NCI-H187 treated with DMSO at 0.1 percent for 48 hours (cell line): ENCODE measurements at regions not wholly inside any gene's neighbourhood (a gene's known extent, or its start where the extent isn't known, plus 50 kb on each side); places are given as distances from the start of the nearest gene placed in this dataset.

ENCODE experiments used
- DNase-seq: peaks from one replicate; lab custom pipeline; 2025; lab: John Stamatoyannopoulos, UW

DNA sequence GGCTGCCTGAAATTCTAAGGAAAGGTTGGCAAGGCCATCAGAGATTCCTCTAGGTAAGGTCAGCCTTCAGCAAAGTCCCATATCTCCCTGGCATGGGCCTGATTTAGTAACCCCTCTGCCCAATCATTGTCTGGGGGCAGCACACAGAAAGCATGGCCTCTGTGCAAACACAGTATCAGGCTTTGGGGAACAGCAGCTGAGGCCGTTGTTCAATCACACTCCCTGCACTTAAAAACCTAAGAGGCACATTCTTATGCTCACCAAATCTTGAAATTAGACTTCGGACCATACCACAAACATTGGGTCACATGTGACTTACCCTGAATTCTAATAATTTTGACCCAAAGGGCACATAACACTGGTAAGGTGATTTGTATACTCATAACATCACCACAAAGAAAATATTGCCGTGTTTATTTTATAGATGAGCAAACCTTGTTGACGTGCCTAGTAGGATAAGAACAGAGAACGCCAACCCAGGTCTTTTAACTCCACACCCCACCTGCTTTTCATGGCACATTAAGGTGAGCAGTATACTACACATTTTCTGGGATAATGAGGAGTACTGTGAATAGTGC lies 212.7 kb downstream of the HNMT start:
- DNase-seq, result no peak

GRCh38 chr2:138177693-138178092 lies 213.4 kb downstream of the HNMT start:
- no peak for DNase-seq

DNA sequence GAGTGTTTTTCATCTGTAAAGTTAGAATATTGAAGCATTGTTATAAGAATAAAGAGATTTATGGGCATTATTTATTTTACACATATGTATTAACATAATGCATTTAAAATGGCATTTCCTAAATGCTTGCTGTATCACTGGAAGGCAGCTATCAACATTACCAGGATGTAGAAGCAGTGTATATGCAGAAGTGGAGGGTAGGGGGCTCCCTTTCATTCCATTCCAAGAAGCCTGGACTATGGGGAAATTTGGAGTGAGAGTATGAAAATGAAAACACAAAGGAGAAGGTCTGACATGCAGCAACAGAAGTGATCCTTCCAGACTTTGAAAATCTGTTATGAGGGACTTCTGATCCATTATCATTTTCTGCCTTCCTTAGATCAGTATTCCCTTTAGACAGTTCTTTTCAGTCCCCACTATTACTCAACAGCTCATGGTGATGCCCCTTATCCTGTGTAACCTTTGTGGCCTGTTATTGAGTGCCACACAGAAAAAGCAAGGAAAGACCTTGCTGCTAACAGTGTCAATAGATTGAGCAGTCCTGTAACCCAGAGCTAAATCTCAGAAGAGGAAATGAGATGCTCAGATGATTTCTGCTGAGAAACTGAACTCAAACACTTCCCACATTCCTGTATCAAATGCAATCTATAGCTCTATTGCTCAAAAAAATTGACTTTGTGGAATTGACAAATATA lies 216.6 kb downstream of the HNMT start:
- no peak for DNase-seq

- DNase-seq, result no peak
These were observed 218.1 kb downstream of the HNMT start for GRCh38 chr2:138182250-138182936.

DNA sequence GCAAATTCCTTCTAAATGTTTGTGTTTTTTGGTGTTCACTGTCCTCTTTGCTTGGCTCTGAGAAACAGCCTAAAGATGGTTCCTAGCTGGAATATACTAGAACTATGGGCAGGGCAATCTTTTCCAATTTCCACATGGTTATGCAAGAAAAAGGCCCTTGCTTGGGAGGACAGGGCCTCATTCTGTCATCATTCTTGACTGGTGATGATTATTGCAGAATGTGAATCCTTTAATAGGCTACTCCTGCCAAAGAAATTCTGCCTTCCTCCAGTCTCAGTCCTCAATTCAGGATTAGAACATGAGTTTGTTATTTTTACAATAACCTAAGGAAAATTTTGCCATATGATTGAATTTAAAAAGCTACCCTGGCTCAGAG lies 218.7 kb downstream of the HNMT start:
- no peak for DNase-seq

GRCh38 chr2:138183705-138184104 lies 219.4 kb downstream of the HNMT start:
- DNase-seq, result no peak

- no peak for DNase-seq
These were observed 220.2 kb downstream of the HNMT start for GRCh38 chr2:138184428-138184827.

GRCh38 chr2:138185827-138186226 lies 221.6 kb downstream of the HNMT start:
- no peak for DNase-seq

DNA sequence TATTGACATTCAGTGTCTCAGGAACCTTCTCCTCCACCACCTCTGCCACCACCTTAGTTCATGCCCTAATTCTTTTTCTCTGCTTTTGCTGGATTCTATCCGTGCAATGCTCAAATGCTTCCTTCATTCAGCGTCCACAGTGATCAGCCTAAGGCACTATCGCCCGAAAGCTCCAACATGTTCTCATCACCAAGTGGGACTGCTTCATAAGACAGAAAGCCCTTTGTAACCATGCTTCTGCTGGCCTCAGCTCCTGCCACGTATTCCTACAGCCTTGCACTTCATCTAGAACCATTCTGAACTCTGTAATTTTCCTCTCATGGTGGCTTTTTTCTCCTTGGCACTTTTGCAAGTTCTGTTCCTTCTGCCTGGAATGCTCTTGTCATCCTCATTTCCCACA lies 222.9 kb downstream of the HNMT start:
- no peak for DNase-seq

DNA sequence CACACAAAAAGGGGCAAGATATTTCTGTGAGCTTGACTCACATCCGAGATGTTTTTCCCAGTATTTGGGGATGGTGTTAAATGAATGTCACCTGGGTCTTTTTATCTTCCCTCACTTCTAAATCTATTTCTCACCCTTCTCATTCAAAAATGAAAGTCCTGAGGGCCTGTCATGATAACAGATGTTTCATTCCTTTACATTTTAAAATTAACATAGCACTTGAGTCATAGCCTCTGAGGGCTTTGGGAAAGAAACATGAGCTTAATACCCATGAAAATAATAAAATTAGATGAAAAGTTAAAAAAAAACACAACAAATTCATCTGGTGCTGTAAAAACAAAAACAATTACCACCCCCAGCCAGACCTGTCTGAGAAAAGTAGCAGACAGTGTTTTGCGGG lies 226.7 kb downstream of the HNMT start:
- no peak for DNase-seq

GRCh38 chr2:138193416-138194213 lies 229.3 kb downstream of the HNMT start:
- DNase-seq, result no peak

- no peak for DNase-seq
These were observed 237.0 kb downstream of the HNMT start for GRCh38 chr2:138201286-138201685.

GRCh38 chr2:138202762-138203161 lies 238.5 kb downstream of the HNMT start:
- DNase-seq, result no peak

GRCh38 chr2:138205281-138205680 lies 241.0 kb downstream of the HNMT start:
- no peak for DNase-seq

DNA sequence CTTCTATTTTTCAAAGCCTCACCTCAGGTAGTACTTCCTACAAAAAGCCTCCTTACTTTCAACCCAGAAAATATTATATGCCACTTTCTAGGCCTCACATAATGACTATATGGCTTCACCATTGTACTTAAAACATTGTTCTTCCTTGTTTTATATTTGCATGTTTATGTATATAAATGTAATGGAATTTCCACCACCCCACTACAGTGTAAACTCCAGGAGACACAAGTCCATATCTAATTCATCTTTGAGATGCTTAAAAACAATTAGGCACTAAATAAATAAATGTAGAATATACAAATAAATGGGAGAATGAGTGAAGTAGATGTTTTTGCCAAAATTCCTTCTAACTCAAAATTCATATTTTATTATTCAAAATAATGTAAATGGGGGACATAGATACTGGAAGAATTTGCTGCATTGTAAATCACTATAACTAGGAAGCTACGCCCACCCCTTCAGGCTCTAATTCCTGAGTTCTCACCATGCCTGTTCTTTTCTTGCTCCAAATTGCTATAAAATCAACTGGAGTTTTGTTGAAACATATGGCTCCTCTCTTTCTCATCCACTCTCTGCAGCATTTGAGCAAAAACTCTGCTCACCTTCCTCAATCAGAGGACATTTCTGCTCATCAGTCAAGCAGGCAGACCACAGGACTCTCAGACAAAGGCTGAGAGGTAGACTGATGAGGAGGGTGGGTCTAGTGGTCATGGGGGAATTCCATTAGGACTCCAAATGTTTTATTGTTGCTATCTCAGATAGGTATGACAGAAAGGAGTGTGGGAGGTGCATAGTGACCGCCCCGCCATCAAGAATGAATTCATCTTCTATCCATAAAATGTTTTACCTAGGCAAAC lies 243.0 kb downstream of the HNMT start:
- no peak for DNase-seq

DNA sequence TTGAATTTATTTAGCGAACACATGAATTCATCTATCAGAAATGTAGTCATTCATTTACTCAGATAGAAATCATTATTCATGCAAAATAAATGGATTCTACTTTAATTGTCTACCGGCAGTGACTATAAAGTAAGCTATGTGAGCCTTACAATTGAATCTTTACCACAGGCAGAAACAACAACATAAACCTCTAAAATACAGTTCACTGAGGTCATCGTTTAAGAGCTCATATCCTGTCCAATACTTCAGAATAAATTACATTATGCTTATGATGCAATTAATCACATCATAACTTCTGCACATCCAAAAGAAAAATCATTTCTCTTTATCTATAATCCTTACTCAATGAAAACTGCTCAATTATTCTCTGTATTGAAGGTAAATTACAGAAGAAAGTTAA lies 244.7 kb downstream of the HNMT start:
- DNase-seq, result no peak

DNA sequence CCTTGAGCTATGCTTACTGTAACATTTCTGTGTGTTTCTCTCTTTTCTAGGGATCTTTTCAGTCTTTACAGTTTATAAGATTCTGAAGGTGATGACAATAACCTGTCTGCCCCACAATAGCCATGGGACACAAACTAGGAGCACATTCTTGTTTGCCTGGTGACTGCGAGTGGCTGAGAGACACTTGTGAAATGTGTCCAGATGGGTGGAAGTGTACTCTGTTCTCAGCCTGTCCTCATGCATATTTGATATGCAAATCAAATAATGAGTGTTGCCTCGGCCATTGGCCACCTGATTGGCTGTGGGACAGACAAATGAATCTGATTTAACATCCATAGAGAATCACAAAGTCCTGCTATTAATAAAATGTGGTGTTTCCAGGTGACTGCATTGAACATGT lies 246.2 kb downstream of the HNMT start:
- DNase-seq, result no peak

GRCh38 chr2:138212434-138212833 lies 248.2 kb downstream of the HNMT start:
- DNase-seq, result no peak

GRCh38 chr2:138213084-138213483 lies 248.8 kb downstream of the HNMT start:
- no peak for DNase-seq

GRCh38 chr2:138213624-138214023 lies 249.4 kb downstream of the HNMT start:
- DNase-seq, result no peak

GRCh38 chr2:138215958-138216357 lies 251.7 kb downstream of the HNMT start:
- no peak for DNase-seq

DNA sequence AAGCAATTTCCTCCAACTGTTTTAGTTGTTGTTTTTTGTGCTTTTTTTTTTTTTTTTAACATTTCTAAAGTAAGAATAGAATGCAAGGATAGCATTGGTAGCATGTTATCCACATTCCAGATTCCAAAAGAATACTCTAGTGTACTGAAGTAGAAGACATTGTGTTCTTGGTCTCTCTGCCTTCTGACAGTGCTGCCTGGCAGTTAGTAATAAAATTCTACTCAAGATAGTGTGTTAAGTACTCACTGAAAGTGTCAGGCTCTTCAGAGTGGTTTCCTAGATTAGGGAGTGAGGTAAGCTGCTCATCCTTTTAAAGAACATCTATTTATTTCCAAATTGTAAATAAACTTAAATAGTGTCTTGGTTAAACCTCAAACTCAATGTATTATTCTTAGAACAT lies 253.7 kb downstream of the HNMT start:
- no peak for DNase-seq
